Sciatic nerve (tissue), 2 donors: ENCODE measurements at regions not wholly inside any gene's neighbourhood (a gene's known extent, or its start where the extent isn't known, plus 50 kb on each side); places are given as distances from the start of the nearest gene placed in this dataset.
A peak's percentile ranks its signal among the peaks of the same experiment; 100 is the strongest.

ENCODE experiments used
- ATAC-seq: fragments of 200-7000 bp; cut with Tn5 transposase; one replicate; pipeline ENCODE4 v1.9.1; 2020; ENCODE audit warnings: mild to moderate bottlenecking, moderate library complexity
- DNase-seq: peaks from one replicate; pipeline ENCODE4 v3.0.0-alpha.2; 2020; ENCODE audit warnings: low spot score
- intact Hi-C: fragments of 100-400 bp; cut with DNase I; formaldehyde crosslinking; loops from one replicate; pipeline ENCODE4 v1.14.2; 2022
- donor health status: DM: no; HTN: no; CAD: no.
- donor health status: DM: no; HTN: no; CAD: no.

DNA sequence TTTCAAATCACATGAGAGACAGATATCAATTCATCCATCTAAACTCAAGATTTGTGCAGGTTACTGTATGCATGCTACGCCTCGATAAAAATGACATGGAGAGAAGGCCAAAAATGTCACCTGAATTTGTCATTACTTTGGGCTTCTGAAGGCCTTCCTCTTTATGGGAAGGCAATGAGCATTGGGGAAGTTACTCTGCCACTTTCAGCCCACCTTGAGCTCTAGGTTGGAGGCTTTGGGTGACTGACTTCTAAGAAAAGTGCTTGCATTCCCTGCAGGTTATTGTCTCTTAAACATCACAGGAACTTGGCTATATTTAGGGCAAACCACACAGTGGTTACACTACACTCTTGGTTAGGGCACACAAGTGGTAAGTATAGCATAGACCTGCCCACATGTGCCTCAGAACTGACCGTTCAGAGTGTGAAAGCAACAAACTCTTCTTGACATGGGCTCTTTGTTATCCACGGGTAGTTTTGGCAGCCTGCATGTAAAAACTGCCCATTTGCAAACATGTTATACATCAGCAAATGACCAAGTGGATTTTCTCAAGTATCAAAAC is 169.5 kb downstream of the ZNF608 start:
- ATAC-seq = no peak
- DNase-seq = no peak
- intact Hi-C loops = no loop called here

DNA sequence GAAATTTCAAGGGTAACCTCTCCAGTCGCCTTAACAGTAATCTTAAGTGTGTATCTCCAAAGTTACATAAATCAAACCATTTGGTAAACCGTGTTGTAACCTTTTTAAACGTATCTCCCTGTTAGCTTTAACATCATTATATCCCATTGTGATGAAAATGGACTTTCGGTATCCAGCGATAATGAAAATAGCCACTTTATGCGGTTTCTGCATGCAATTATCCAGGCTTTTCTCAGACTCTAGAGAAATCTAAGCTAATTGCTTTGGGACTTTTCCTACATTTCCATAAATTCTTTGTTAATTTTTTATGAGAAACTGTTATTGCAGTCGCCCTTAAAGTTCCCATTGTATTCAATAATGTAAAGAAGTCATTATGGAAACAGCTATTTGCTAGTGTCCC is 170.7 kb downstream of the ZNF608 start:
- DNase-seq (no peak), ATAC-seq (no peak)
- intact Hi-C loops = no loop called here

DNA sequence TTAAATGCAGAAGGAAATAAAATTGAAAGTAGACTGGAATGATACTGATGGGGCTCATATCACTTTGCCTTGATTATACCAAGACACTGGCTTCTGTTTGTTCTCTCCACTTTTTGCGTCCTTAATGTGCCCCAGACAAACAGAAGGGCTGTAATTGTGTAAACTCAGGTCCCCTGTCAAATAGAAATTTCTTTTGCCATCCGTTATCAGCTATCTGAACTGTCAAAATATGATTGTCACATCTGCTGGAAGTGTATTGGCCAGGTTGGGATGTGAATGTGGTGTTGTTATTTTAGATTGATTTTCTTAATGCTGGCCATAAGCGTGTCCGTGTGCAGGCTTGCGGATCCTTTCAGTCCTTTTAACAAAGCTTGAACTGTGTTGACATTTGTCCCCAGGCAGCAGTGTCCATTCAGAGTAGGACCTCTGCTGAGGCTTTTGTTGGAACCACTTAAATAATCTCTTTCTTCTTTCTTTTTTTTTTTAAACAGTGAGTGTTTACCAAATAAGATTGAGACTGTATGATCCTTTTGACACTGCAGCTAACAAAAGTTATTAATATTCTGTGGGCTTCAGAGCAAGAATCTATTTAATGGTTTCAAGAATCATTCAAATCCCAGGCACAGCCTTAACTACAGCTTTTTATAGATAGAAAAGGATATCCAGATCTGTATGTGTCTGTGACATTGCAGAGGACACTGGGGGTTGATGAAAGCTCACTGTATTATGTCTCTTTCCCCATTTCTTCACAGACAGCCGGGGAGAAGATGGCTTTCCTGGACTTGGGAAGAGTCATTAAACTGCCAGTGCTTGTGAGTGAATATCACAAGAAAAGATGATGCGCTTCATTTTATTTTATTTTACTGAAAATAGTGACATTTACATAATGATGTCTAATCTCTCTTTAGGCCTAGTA is 171.7 kb downstream of the ZNF608 start:
- ATAC-seq (no peak), DNase-seq (no peak)
- intact Hi-C loops = no loop called here

DNA sequence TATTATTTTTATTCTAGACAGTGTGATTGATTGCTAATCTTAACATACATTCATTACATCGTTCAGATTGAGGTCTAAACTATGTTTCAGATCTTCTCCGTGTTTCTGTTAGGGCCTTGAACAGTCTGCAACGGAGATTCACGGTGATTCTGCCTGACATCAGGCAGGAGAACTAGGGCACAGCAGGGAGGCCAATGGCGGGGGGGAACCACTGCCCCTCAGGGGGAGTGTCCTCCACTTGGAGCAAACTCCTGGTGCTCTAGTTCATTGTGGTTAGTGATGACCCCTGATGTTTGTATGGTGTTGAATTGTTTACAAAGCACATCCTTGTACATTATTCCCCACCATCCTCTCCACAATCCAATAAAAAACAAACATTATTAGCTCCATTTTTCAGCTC is 173.5 kb downstream of the ZNF608 start:
- ATAC-seq (no peak), DNase-seq (no peak)
- intact Hi-C loops = no loop called here

DNA sequence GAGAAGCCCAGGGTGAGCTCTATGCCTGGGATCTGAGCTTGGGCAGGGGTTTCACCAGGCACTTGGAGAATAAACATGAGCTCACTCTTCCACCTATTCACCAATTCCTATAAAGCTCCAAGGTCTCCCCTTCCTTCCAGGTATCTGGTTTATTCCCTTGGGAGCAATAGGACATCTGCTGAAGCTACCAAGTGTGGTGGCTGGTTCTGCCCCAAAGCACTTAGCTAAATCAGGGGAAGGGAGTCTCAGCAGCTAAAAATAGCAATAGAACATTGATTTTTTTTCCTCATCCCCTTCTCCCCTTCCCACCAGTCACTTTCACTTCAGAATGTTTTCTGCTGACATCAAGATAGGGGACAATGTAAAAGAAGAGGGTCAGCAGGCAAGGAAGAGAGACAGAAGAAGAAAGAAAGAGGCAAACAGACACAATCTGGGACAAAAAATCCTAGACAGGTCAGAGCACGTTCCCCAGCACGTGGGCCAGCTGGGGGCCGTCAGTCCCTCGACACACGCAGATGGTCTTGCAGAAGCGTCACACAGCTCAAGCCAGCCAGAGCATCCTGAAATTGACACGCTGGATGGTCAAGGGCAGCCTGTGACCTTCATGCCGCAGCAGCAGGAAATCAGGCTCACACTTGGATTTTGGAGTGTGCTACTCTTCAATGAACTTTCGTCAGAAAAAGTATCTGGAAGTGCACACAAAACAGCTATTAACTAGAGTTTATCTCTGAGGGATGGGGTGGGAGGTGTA is 176.0 kb downstream of the ZNF608 start:
- intact Hi-C loops = no loop called here
- DNase-seq (no peak), ATAC-seq (peak; percentile 56)

DNA sequence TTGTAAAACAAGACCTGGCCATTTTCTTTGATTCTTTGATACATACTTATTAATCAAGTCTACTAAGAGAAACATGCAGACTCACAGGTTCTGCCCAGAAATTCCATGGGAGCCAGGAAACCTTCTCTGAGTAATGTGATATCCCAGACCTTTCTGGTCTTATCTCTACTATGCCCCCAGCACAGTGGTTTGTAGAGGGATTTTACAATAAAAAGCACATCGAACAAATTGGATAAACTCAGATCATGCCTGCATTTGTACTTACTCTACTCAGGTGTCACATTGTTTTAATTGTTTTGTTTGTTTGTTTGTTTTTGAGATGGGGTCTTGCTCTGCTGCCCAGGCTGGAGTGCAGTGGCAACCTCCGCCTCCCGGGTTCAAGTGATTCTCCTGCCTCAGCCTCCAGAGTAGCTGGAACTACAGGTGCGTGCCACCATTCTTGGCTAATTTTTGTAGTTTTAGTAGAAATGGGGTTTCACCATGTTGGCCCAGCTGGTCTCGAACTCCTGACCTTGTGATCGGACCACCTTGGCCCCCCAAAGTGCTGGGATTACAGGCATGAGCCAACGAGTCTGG is 179.5 kb downstream of the ZNF608 start:
- intact Hi-C loops = no loop called here
- DNase-seq = no peak
- no peak for ATAC-seq

DNA sequence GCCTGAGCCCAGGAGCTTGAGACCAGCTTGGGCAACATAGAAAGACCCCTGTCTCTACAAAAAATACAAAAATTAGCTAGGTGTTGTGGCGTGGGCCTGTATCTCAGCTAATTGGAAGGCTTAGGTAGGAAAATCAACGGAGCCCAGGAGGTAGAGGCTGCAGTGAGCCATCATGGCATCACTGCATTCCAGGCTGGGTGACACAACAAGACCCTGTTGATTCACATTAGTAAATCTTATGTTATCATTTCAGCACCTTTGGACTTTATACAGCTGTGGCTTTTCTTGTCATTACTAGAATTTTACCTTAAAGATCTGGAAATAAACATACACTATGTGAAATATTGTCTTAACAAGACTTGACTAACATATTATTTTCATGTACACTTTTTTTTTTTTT is 185.0 kb downstream of the ZNF608 start:
- intact Hi-C loops = no loop called here
- ATAC-seq (no peak), DNase-seq (no peak)

DNA sequence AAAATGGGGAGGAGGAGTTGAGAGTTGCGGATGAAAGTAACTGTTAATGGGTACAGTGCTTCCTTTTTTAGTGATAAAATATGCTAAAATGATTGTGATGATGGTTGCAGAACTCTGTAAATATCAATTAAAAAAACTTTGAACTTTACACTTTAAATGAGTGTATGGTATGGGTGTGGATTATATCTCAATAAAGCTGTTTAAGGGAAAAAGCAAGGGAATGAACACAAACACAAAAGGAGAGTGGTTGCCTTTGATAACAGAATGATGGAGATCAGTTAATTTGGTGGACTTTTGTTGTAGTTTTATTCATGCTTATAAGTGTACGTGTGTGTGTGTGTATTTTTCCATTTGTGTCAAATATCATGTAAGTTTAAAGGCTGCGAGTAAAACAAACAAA is 186.1 kb downstream of the ZNF608 start:
- ATAC-seq (no peak), DNase-seq (no peak)
- intact Hi-C loops = no loop called here

DNA sequence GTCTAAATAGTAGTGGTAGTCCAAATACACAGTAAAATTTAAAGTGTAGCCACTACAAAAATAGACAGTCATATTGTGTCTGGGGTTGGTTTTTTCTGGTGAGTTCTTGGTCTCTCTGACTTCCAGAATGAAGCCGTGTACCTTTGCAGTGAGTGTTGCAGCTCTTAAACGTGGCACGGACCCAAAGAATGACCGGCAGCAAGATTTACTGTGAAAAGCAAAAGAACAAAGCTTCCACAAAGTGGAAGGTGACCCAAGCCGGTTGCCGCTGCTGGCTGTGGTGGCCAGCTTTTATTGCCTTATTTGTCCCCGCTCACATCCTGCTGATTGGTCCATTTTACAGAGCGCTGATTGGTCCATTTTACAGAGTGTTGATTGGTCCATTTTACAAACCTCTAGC is 188.7 kb downstream of the ZNF608 start:
- intact Hi-C loops = no loop called here
- no peak for DNase-seq
- no peak for ATAC-seq

DNA sequence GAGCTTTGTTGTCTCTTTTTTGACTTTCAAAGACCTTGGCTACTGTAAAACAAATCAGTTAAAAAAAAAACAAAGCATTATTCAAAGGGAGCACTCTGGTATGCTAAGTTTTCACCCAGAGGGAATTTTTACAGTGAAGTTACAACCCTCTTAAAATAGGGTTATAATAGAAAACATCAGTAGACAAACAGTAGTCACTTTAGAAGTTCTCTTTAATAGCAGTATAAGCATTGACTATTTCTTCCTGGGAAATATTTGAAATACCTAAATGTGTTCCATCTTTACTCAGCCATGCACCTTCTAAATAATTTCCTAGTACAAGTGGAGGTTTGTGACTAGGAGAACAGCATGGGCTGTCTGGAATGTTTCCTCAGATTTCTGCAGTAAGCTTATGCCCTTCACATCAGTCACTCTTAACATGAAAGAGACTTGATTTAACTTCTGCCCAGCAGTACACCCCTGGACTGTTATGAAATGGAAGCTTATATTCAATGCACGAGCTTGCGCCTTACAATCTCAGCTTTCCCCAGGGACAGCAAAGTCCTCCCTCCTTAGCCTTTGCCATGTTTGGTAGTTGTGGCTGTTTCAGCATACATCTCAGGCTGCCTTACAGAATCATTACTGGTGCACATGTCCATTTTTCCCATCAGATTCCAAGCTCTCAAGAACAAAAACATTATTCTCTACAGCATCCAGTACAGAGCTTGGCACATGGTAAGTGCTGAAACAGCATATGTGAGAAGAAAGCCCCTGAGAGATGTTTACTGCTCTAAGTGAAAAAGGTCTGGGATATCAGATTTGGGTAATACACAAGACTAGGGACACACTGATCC is 191.5 kb downstream of the ZNF608 start:
- no peak for ATAC-seq
- DNase-seq = no peak
- intact Hi-C loops = no loop called here

DNA sequence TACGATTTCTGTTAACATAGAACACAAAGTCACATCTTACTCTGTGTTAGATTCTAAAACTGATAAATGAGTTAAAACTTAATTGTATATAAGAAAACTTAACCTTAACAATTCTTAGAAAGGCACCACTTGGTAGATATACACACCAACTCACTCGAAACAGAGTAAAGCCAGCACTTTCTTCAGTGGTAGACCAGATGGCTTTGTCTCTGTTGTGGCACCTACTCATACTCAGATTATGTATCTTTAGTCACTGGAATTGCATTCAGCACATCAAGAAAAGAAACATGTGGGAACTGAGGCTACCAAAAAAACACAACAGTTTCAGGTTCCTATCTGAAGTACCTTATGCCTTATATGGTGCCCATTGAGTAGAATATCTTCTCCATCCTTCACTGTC is 192.5 kb downstream of the ZNF608 start:
- intact Hi-C loops = no loop called here
- DNase-seq (no peak), ATAC-seq (no peak)

DNA sequence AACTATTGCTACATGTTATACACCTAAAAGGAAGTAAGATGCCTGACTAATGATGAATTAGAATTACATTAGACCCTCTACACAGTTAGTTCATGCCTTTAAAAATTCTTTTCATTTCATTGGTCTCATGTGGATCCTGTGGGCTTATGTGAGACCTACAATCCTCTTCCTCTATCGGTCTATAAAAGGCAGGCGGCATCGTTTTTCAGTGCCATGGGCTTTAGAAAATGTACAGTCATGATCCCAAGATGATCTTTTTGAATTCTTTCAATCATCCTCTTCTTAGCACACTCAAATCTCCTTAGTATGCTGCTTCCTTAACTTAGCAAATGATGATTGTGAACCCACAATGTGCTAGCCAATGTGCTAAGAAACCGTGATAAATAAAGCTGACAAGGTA is 193.9 kb downstream of the ZNF608 start:
- DNase-seq = no peak
- ATAC-seq = no peak
- intact Hi-C loops = no loop called here

DNA sequence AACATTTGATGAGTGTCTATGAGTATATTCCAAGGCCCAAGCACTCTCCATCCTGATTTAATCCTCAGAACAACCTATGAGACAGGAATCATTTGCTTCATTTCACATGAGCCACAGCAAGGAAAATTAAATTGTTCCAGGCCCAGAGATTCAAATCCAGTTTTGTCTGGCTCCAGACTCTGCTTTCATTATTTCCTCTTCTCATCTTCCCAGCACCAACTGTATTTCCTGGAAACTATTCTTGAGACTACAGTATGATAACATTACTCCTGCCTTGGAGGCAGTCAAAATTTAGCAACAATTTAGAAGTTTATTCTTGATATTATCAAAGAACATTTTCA is 194.5 kb downstream of the ZNF608 start:
- intact Hi-C loops = no loop called here
- ATAC-seq (no peak), DNase-seq (no peak)

DNA sequence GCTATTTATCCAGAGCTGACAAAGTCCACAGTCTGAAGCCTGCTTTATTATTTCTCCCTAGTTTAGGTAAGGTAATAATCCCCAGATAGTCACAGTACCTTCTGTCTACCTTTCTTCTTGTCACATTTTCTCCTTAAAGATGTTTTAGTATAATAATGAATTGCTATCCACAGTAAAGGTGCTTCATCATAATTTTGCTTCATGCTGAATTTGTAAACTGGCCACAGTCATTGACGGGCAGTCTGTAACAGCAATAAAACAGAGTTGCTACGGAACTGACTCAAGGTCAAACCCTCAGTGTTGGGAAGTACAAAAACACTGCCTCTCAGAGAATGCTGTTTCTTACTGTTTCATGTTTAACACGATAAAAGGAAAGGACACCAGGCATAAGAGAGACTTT is 195.7 kb downstream of the ZNF608 start:
- intact Hi-C loops = no loop called here
- DNase-seq (no peak), ATAC-seq (no peak)

DNA sequence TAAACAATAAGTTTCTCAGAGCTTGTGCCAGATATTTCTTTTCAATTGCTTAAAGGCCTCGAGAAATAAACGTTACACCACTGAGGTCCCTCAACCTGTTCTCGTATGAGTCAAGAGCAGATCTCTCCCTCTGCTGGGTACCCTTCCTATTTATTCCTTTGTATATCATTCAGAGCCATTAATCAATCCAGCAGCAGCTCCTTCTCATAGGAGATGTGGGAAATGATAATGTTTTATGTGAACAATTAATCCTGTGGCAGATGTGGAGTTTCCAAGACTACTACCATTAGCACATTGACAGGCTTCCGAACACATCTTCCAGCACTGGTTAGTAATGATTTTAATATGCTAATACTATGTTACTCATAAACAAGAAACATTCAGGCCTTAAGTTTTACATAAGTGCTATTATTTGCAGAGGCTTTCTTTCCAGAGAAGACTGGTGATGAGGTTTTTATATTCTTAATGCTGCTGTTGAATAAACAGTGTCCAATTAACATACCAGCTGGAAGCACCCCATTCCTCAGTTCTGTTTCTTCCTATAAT is 196.5 kb downstream of the ZNF608 start:
- intact Hi-C loops = no loop called here
- DNase-seq (no peak), ATAC-seq (no peak)

DNA sequence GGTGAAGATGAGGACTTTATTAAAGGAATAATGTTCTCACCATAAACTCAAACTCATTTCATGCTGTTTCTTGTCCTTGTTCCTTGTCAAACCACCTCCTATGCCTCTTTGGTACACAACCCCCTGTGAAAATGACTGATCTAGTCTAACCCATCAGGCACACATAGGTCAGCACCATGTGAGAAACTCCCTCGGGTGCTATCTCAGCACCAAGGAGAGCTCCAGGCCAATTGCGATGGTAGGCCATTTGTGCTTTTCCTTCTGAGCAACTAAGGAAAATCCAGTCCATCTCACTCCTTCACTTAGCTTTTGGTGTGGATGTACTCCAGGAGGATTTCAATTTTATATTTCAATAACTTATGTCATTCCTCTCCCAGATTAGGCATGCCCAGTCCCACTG is 199.8 kb downstream of the ZNF608 start:
- DNase-seq (no peak), ATAC-seq (no peak)
- intact Hi-C loops = no loop called here

DNA sequence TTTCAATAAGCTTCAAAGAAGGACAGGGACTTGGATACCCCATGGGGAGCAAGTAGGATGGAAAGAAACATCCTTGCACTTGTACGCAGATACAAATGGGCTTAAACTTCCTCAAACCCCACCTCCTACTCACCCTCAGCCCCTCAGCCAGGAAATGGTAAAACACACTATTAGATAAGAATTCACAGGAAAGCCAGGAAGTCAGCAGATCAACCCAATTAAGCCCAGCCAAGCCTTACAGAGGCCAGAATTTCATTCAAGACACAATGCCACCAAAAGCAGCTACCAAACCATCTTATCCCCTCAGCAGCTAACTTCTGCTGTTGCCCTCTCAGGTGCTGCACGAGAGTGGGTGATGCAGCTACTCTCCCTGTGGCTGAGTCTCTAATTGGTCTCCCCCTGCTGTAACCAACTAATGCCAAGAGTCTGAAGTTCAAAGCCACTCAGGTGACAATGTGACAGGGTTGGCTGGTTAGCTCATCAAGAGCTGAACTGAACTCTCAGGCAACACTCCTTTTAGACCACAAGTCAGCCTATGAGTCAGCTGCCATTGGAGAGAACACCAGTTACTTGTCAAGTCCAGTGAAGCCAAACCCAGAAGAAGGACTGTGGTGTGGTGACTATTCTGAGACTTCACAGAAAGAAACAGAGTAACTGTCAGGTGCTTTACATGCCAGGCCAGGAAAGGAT is 201.9 kb downstream of the ZNF608 start:
- intact Hi-C loops = no loop called here
- ATAC-seq = no peak
- no peak for DNase-seq

DNA sequence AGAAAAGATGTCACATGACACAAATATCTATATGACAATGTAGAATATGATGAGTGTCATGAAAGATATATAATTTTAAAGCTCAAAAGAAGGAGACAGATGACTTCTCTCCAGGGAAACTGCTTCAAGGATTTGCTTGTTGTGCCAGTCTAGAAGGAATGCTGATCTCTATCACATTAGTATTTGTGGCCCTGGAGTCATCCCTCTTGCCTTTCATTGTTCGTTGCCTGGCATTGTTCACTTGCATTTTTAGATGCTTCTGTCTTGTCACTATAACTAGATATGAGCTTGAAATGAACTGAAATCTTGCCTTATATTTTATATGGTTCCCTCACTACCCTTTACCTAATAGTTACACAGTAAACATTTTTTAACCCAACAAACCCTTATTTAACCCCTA is 207.5 kb downstream of the ZNF608 start:
- DNase-seq = no peak
- ATAC-seq = no peak
- intact Hi-C loops = loop anchor here (5.0 kb wide), 1 partner anchor 112 kb away; no protein-coding TSS in a partner anchor
